GM19452 (cell line): ENCODE measurements at regions not wholly inside any gene's neighbourhood (a gene's known extent, or its start where the extent isn't known, plus 50 kb on each side); places are given as distances from the start of the nearest gene placed in this dataset.

ENCODE experiments used
- ATAC-seq: cut with Tn5 transposase; IDR thresholded peaks from one replicate; pipeline ENCODE4 v1.9.1; 2021; ENCODE audit not compliant: unreplicated experiment

- peak; percentile 58 for ATAC-seq
These were observed 383.0 kb downstream of the DIRAS2 start for GRCh38 chr9:90259311-90260246.

GRCh38 chr9:90261698-90262097, 380.9 kb downstream of the DIRAS2 start:
- no peak for ATAC-seq

- ATAC-seq: no peak
These were observed 374.0 kb downstream of the DIRAS2 start for GRCh38 chr9:90268613-90269012.

- ATAC-seq: no peak
These were observed 370.9 kb downstream of the DIRAS2 start for GRCh38 chr9:90271707-90272106.

GRCh38 chr9:90274725-90275124, 367.9 kb downstream of the DIRAS2 start:
- ATAC-seq: no peak

GRCh38 chr9:90285946-90286345, 356.7 kb downstream of the DIRAS2 start:
- no peak for ATAC-seq

GRCh38 chr9:90287567-90288274, 354.9 kb downstream of the DIRAS2 start:
- ATAC-seq: peak; percentile 99

GRCh38 chr9:90288275-90288639, 354.4 kb downstream of the DIRAS2 start:
- no peak for ATAC-seq

- no peak for ATAC-seq
These were observed 351.7 kb downstream of the DIRAS2 start for GRCh38 chr9:90290716-90291485.

GRCh38 chr9:90296539-90296938, 346.1 kb downstream of the DIRAS2 start:
- ATAC-seq: no peak

- no peak for ATAC-seq
These were observed 342.7 kb downstream of the DIRAS2 start for GRCh38 chr9:90299968-90300367.

- ATAC-seq: no peak
These were observed 341.9 kb downstream of the DIRAS2 start for GRCh38 chr9:90300611-90301276.

- no peak for ATAC-seq
These were observed 341.4 kb downstream of the DIRAS2 start for GRCh38 chr9:90301277-90301653.

- no peak for ATAC-seq
These were observed 339.0 kb downstream of the DIRAS2 start for GRCh38 chr9:90303655-90304054.

- no peak for ATAC-seq
These were observed 336.5 kb downstream of the DIRAS2 start for GRCh38 chr9:90306158-90306557.

- ATAC-seq: no peak
These were observed 335.3 kb downstream of the DIRAS2 start for GRCh38 chr9:90307167-90307833.

GRCh38 chr9:90307891-90308290, 334.7 kb downstream of the DIRAS2 start:
- ATAC-seq: no peak

- no peak for ATAC-seq
These were observed 333.9 kb downstream of the DIRAS2 start for GRCh38 chr9:90308691-90309090.

GRCh38 chr9:90309809-90310520, 332.7 kb downstream of the DIRAS2 start:
- ATAC-seq: no peak

- no peak for ATAC-seq
These were observed 332.1 kb downstream of the DIRAS2 start for GRCh38 chr9:90310521-90310876.
